ENCODE measurements at regions not wholly inside any gene's neighbourhood (a gene's known extent, or its start where the extent isn't known, plus 50 kb on each side); places are given as distances from the start of the nearest gene placed in this dataset.

GRCh38 chr5:72046106-72046505, 61.2 kb upstream of the MAP1B start:
- no peak for DNase-seq (ENCODE audit: low read depth)

- DNase-seq (ENCODE audit: low read depth): no peak
Observed at GRCh38 chr5:72055636-72056035, 51.6 kb upstream of the MAP1B start.
